ENCODE measurements at regions not wholly inside any gene's neighbourhood (a gene's known extent, or its start where the extent isn't known, plus 50 kb on each side); places are given as distances from the start of the nearest gene placed in this dataset.

DNA sequence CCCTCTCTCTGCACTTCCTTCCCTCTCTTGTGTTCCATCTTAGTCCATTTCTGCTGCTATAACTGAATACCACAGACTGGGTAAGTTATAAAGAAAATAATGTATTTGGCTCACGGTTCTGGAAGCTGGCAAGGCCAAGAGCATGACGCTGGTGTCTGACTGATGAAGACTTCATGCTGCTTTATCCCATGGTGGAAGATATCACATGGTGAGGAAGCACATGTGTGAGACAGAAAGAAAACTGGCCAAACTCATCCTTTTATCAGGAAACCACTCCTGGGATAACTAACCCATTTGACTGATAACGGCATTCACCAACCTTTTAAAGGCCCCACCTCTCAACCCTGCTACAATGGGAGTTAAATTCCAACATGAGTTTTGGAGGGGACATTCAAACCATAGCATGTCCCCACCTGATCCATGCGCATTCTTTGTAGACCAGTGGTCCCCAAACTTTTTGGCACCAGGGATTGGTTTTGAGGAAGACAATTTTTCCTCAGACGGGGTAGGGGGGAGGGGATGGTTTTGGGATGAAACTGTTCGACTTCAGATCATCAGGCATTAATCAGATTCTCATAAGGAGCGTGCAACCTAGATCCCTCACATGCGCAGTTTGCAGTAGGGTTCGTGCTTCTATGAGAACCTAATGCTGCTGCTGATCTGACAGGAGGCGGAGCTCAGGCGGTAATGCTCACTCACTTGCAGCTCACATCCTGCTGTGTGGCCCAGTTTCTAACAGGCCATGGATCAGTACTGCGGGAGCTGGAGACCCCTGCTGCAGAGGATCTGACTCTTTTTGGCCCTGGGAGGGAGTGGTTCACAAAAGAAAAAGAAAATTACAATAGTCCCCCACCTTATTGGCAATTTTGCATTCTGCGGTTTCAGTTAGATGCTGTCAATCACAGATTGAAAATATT is 61.6 kb upstream of the SMOX start:
- no peak for DNase-seq (ENCODE audit: low spot score)
- CTCF ChIA-PET, result interaction anchor here (1.0 to 1.1 kb wide), 2 partner anchors 68 to 232 kb away, joined by 3 to 6 read pairs; no protein-coding TSS in a partner anchor
- no peak overlapping the region for H3K27ac ChIP-seq
- TF ChIP-seq, protein P1, sequence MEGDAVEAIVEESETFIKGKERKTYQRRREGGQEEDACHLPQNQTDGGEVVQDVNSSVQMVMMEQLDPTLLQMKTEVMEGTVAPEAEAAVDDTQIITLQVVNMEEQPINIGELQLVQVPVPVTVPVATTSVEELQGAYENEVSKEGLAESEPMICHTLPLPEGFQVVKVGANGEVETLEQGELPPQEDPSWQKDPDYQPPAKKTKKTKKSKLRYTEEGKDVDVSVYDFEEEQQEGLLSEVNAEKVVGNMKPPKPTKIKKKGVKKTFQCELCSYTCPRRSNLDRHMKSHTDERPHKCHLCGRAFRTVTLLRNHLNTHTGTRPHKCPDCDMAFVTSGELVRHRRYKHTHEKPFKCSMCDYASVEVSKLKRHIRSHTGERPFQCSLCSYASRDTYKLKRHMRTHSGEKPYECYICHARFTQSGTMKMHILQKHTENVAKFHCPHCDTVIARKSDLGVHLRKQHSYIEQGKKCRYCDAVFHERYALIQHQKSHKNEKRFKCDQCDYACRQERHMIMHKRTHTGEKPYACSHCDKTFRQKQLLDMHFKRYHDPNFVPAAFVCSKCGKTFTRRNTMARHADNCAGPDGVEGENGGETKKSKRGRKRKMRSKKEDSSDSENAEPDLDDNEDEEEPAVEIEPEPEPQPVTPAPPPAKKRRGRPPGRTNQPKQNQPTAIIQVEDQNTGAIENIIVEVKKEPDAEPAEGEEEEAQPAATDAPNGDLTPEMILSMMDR (conservative IDR thresholded peaks at IDR 0.05; ENCODE audit: low read depth), result no peak
- POLR2A ChIA-PET (ENCODE audit: low non-redundant PET), result no interaction called here

- no peak for DNase-seq (ENCODE audit: low spot score)
- POLR2A ChIA-PET (ENCODE audit: low non-redundant PET), result interaction anchor here (0.5 to 0.8 kb wide), 2 partner anchors 10 to 91 kb away, joined by 3 read pairs; no protein-coding TSS in a partner anchor
- CTCF ChIA-PET, result interaction anchor here (0.5 to 2.9 kb wide), 13 partner anchors 8 to 608 kb away, joined by 3 to 21 read pairs (median 5); no protein-coding TSS in a partner anchor
- TF ChIP-seq, protein P1 (conservative IDR thresholded peaks at IDR 0.05; ENCODE audit: low read depth), result no peak
- H3K27ac ChIP-seq, result no peak overlapping the region
These were observed 63.9 kb upstream of the SMOX start for GRCh38 chr20:4084721-4085120.

DNA sequence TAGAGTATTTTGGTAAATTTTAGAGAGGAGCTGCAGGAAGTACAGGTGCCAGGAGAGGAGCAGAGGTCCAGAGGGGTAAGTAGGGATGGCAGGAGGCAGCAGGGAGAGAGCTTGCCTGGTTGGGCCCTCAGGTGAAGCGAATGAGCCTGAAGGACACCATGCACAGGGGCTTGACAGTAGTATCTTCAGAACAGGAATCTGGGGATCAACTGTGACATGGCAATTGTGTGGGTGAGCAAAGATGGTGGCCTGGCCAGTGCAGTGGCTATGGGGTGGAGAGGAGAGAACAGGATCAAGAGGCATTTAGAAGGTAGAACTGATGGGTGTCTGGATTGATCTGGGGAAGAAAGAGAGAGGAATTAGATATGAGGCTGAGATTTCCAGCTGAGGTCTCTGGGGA is 64.5 kb upstream of the SMOX start:
- POLR2A ChIA-PET (ENCODE audit: low non-redundant PET), result no interaction called here

DNA sequence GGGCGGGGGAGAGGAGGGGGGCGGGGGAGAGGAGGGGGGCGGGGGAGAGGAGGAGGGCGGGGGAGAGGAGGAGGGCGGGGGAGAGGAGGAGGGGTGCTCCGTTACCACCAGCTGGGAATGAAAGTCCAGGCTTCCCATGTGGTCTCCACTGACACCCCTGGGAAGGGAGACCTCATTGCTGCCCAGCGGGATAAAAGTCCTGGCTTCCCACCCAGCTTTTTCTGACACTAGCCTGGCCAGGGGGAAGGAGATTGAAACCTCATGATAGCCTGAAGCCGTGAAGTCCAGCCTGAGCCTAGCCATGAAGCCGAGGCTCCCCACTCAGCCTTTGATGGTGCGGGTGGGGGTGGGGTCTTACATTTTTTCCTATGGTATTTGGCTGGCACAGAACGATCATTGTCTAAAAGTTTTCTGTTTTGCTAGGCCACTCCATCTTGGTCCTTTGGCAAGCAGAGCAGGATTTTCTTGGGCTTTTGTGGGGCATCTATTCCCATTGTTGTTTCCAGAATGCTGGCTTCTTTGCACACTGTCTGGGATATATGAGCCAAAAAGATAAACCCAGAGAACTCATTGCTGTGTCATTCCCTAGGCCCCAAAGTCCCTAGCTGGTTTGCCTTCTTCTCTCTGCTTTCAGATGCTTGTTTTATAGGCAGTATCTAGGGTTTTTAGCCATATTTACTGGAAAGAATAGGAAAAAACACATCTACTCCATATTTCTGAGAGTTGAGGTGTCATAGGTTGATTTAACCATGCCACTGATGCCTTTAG is 65.3 kb upstream of the SMOX start:
- peak overlapping the region; percentile 49; the same call in 1 of the 2 replicates for H3K27ac ChIP-seq

More for the DNA sequence above, 64.5 kb upstream of the SMOX start:
- TF ChIP-seq, protein P1 (conservative IDR thresholded peaks at IDR 0.05; ENCODE audit: low read depth), result no peak
- no peak overlapping the region for H3K27ac ChIP-seq
- DNase-seq (ENCODE audit: low spot score), result no peak
- CTCF ChIA-PET, result interaction anchor here (1.1 to 2.9 kb wide), 3 partner anchors 8 to 71 kb away, joined by 5 to 21 read pairs (median 17); no protein-coding TSS in a partner anchor

GRCh38 chr20:4082406-4083097 is 66.1 kb upstream of the SMOX start:
- H3K27ac ChIP-seq, result peak overlapping the region; percentile 49
- no peak for DNase-seq (ENCODE audit: low spot score)
- TF ChIP-seq, protein P1 (conservative IDR thresholded peaks at IDR 0.05; ENCODE audit: low read depth), result no peak
- CTCF ChIA-PET, result no interaction called here
- POLR2A ChIA-PET (ENCODE audit: low non-redundant PET), result no interaction called here

More for the DNA sequence above, 65.3 kb upstream of the SMOX start:
- TF ChIP-seq, protein P1 (conservative IDR thresholded peaks at IDR 0.05; ENCODE audit: low read depth), result no peak
- ChIA-PET POLR2A (ENCODE audit: low non-redundant PET) (no interaction called here), CTCF (interaction anchor here (2.5 to 2.9 kb wide), 2 partner anchors 11 to 70 kb away, joined by 17 to 21 read pairs; no protein-coding TSS in a partner anchor)
- DNase-seq (ENCODE audit: low spot score), result no peak

DNA sequence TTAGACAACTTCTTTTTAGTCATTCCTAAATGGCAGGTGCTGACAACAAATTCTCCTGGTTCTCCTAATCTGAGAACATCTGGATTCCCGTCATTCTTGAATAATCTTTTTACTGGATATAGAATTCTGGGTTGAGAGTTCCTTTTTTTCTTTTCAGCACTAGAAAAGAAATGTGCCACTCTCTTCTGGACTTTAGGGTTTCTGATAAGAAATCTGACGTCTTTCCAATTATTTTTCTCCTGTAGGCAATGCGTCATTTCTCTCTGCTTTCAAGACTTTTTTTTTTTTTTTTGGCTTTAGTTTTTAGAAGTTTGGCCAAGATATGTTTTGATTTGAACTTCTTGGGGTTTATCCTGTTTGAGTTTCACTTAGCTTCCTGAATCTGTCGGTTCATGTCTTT is 66.1 kb upstream of the RNF24 start:
- POLR2A ChIA-PET (ENCODE audit: low non-redundant PET), result no interaction called here
- CTCF ChIA-PET, result no interaction called here
- no peak for DNase-seq (ENCODE audit: low spot score)
- TF ChIP-seq, protein P1 (conservative IDR thresholded peaks at IDR 0.05; ENCODE audit: low read depth), result no peak
- H3K27ac ChIP-seq, result no peak overlapping the region
